ENCODE measurements at regions not wholly inside any gene's neighbourhood (a gene's known extent, or its start where the extent isn't known, plus 50 kb on each side); places are given as distances from the start of the nearest gene placed in this dataset.

DNA sequence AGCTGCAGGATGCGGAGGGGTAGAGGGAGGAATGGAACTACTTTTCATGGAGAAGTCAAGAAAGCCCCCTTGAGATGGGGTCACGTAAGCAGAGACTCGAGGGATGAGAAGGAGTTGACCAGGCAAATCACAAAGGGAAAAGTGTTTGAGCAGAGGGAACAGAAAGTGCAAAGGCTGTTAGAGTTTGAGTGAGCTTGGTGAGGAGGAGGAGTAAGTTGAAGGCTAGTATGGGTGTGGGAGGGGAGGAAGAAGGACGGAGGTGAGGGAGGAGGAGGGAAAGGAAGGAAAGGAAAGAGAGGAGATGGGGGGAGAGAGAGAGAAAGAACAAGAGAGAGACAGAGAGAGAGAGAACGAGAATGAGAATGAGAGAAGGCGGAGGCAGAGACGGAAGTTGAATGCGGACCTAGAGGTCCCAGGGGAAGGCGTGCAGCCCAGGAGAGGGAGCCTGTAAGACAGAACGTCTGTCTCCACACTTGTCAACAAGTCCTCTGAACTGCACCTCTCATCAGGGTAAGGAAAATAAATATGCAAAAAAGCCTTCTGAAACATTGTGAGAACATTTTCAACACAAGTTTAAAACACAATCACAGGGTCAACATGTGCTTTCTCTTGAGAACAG is 279.8 kb upstream of the EEF2KMT start:
- no peaks in the 10 kb centered on the region for H3K4me1 Mint-ChIP-seq (ENCODE audit: low read depth)

DNA sequence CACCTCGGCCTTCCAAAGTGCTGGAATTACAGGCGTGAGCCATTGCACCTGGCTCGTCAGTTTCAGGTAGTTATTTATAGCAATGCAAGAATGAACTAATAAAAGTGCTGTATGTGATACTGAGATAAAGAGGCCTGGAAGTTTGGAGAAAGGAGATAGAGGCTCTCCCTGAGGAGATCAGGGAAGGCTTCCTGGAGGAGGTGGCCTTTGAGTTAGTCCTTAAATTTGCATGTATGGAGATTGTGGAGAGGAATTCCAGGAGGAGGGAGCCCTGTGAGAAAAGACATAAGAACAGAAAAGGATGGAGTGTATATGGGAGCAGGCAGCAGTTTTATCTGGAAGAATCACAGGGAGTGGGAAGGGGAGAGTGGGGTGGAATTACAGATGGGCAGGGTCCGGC is 276.6 kb upstream of the EEF2KMT start:
- Mint-ChIP-seq H3K27me3 (ENCODE audit: insufficient read depth) (peaks cover 2% of the 10 kb centered on the region), H3K4me3 (no peak overlapping the region), H3K4me1 (ENCODE audit: low read depth) (no peaks in the 10 kb centered on the region), H3K27ac (no peak overlapping the region), H3K36me3 (ENCODE audit: low read depth) (0 out of 2 replicates have a peak, but pooled peaks cover 4% of the 10 kb centered on the region), H3K9me3 (peaks cover 65% of the 10 kb centered on the region)
- DNase-seq: no peak
- TF ChIP-seq, protein P1, sequence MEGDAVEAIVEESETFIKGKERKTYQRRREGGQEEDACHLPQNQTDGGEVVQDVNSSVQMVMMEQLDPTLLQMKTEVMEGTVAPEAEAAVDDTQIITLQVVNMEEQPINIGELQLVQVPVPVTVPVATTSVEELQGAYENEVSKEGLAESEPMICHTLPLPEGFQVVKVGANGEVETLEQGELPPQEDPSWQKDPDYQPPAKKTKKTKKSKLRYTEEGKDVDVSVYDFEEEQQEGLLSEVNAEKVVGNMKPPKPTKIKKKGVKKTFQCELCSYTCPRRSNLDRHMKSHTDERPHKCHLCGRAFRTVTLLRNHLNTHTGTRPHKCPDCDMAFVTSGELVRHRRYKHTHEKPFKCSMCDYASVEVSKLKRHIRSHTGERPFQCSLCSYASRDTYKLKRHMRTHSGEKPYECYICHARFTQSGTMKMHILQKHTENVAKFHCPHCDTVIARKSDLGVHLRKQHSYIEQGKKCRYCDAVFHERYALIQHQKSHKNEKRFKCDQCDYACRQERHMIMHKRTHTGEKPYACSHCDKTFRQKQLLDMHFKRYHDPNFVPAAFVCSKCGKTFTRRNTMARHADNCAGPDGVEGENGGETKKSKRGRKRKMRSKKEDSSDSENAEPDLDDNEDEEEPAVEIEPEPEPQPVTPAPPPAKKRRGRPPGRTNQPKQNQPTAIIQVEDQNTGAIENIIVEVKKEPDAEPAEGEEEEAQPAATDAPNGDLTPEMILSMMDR (IDR thresholded peaks at IDR 0.05): no peak

More for the DNA sequence above, 279.8 kb upstream of the EEF2KMT start:
- TF ChIP-seq, protein P1 (IDR thresholded peaks at IDR 0.05): no peak
- peaks cover 59% of the 10 kb centered on the region for H3K9me3 Mint-ChIP-seq
- H3K27ac Mint-ChIP-seq: no peak overlapping the region
- no peaks in the 10 kb centered on the region for H3K36me3 Mint-ChIP-seq (ENCODE audit: low read depth)
- H3K27me3 Mint-ChIP-seq (ENCODE audit: insufficient read depth): peaks cover 2% of the 10 kb centered on the region; the same call in 1 of the 2 replicates
- H3K4me3 Mint-ChIP-seq: no peak overlapping the region
- DNase-seq: no peak

DNA sequence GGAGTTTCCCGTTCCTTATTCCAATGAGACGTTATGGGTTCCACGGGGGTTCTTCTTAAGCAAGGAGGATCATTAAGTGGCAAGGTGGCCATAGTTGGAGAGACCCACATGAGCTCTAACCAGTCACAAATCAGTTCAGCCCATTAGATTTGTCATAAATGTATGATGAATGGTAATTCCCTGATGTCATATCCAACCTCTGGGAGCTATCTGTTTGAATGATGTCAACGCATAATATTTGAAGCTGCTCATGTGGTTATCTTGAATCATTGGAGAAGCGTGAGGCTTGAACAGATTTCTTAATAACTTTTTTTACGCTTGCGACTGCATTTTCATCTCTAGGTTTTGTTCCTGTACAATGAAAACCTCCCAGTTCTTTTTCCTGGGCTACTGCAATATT is 270.4 kb upstream of the EEF2KMT start:
- H3K4me3 Mint-ChIP-seq: no peak overlapping the region
- TF ChIP-seq, protein P1 (IDR thresholded peaks at IDR 0.05): no peak
- H3K36me3 Mint-ChIP-seq (ENCODE audit: low read depth): peaks cover 10% of the 10 kb centered on the region; the same call in 1 of the 2 replicates
- H3K9me3 Mint-ChIP-seq: peaks cover 61% of the 10 kb centered on the region
- H3K27me3 Mint-ChIP-seq (ENCODE audit: insufficient read depth): no peaks in the 10 kb centered on the region; the same call in none of the 2 replicates
- H3K4me1 Mint-ChIP-seq (ENCODE audit: low read depth): no peaks in the 10 kb centered on the region
- DNase-seq: no peak
- no peak overlapping the region for H3K27ac Mint-ChIP-seq

GRCh38 chr16:5366126-5366525 is 268.5 kb upstream of the EEF2KMT start:
- TF ChIP-seq, protein P1 (IDR thresholded peaks at IDR 0.05): no peak
- no peak overlapping the region for H3K27ac Mint-ChIP-seq
- no peaks in the 10 kb centered on the region; the same call in 1 of the 2 replicates for H3K27me3 Mint-ChIP-seq (ENCODE audit: insufficient read depth)
- H3K4me1 Mint-ChIP-seq (ENCODE audit: low read depth): no peaks in the 10 kb centered on the region
- H3K9me3 Mint-ChIP-seq: peaks cover 51% of the 10 kb centered on the region
- peaks cover 14% of the 10 kb centered on the region; the same call in 1 of the 2 replicates for H3K36me3 Mint-ChIP-seq (ENCODE audit: low read depth)
- DNase-seq: no peak
- H3K4me3 Mint-ChIP-seq: no peak overlapping the region

GRCh38 chr16:5364186-5364585 is 266.6 kb upstream of the EEF2KMT start:
- Mint-ChIP-seq H3K4me1 (ENCODE audit: low read depth) (no peaks in the 10 kb centered on the region), H3K36me3 (ENCODE audit: low read depth) (peaks cover 12% of the 10 kb centered on the region; the same call in 1 of the 2 replicates), H3K27ac (no peak overlapping the region), H3K27me3 (ENCODE audit: insufficient read depth) (no peaks in the 10 kb centered on the region; the same call in 1 of the 2 replicates), H3K9me3 (peaks cover 59% of the 10 kb centered on the region), H3K4me3 (no peak overlapping the region)
- TF ChIP-seq, protein P1 (IDR thresholded peaks at IDR 0.05): no peak
- no peak for DNase-seq
